WTC11 (cell line): ENCODE measurements at regions not wholly inside any gene's neighbourhood (a gene's known extent, or its start where the extent isn't known, plus 50 kb on each side); places are given as distances from the start of the nearest gene placed in this dataset.

Experiments
- ATAC-seq: fragments of 200-7000 bp; cut with Tn5 transposase; 2 replicates; pipeline ENCODE4 v1.10.0; 2021; ENCODE audit warnings: mild to moderate bottlenecking, moderate library complexity
- CTCF ChIA-PET: fragments of 300-600 bp; sonication (Branson Sonifier 250); formaldehyde crosslinking; loops from one replicate; lab custom pipeline; 2021; ENCODE audit warnings: antibody characterized with exemption; lab: Charles Lee
- POLR2A ChIA-PET: fragments of 350-600 bp; sonication (Branson Sonifier 250); formaldehyde crosslinking; loops from one replicate; lab custom pipeline; 2021; ENCODE audit warnings: antibody characterized with exemption; lab: Charles Lee
- DNase-seq: peaks from one replicate; pipeline ENCODE4 v3.0.0; 2021; ENCODE audit warnings: low spot score
- H3K27ac Mint-ChIP-seq: 2 replicates; pipeline ENCODE4 v1.8.0; 2021; ENCODE audit warnings: mixed read lengths
- H3K27me3 Mint-ChIP-seq: 2 replicates; pipeline ENCODE4 v1.8.0; 2021; ENCODE audit warnings: low read depth, mild to moderate bottlenecking, moderate library complexity, mixed read lengths
- H3K36me3 Mint-ChIP-seq: 2 replicates; pipeline ENCODE4 v1.8.0; 2021; ENCODE audit warnings: mixed read lengths
- H3K4me1 Mint-ChIP-seq: 2 replicates; pipeline ENCODE4 v1.8.0; 2022; ENCODE audit warnings: mixed read lengths
- H3K4me3 Mint-ChIP-seq: 2 replicates; pipeline ENCODE4 v1.8.0; 2021; ENCODE audit warnings: mild to moderate bottlenecking, moderate library complexity, mixed read lengths
- H3K9me3 Mint-ChIP-seq: 2 replicates; pipeline ENCODE4 v1.8.0; 2021; ENCODE audit warnings: mixed read lengths
- E2F1 ChIP-seq: sonication (generic); formaldehyde crosslinking; IDR thresholded peaks from 2 replicates; pipeline ENCODE4 v1.8.0; 2022; ENCODE audit warnings: mild to moderate bottlenecking, missing genetic modification reagents
- E2F5 ChIP-seq: sonication (generic); formaldehyde crosslinking; IDR thresholded peaks from 2 replicates; pipeline ENCODE4 v1.8.1; 2022; ENCODE audit warnings: mild to moderate bottlenecking, moderate library complexity, missing genetic modification reagents
- ELF4 ChIP-seq: sonication (generic); formaldehyde crosslinking; IDR thresholded peaks from 2 replicates; pipeline ENCODE4 v1.8.1; 2022; ENCODE audit warnings: low read depth, mild to moderate bottlenecking, moderate library complexity, missing genetic modification reagents
- ETV6 ChIP-seq: sonication (generic); formaldehyde crosslinking; IDR thresholded peaks from 2 replicates; pipeline ENCODE4 v1.8.1; 2022; ENCODE audit warnings: mild to moderate bottlenecking, missing genetic modification reagents
- FOXP4 ChIP-seq: sonication (generic); formaldehyde crosslinking; IDR thresholded peaks from 2 replicates; pipeline ENCODE4 v1.8.0; 2022; ENCODE audit warnings: mild to moderate bottlenecking, missing genetic modification reagents
- GRHL2 ChIP-seq: fragments of 250-450 bp; sonication (Bioruptor Pico); IDR thresholded peaks from 2 replicates; pipeline ENCODE4 v1.8.0; 2022; ENCODE audit warnings: mild to moderate bottlenecking, moderate library complexity; ENCODE audit not compliant: insufficient replicate concordance, severe bottlenecking
- HMGXB4 ChIP-seq: sonication (generic); formaldehyde crosslinking; IDR thresholded peaks from 2 replicates; pipeline ENCODE4 v1.8.1; 2023; ENCODE audit warnings: mild to moderate bottlenecking, moderate library complexity, missing genetic modification reagents
- IRF2 ChIP-seq: sonication (generic); formaldehyde crosslinking; IDR thresholded peaks from 2 replicates; pipeline ENCODE4 v1.8.0; 2022; ENCODE audit warnings: low read depth, missing genetic modification reagents, borderline replicate concordance
- JUN ChIP-seq: sonication (generic); formaldehyde crosslinking; IDR thresholded peaks from 2 replicates; pipeline ENCODE4 v1.8.0; 2023; ENCODE audit warnings: mild to moderate bottlenecking, missing genetic modification reagents
- SMAD4 ChIP-seq: sonication (generic); formaldehyde crosslinking; IDR thresholded peaks from 2 replicates; pipeline ENCODE4 v1.8.0; 2022; ENCODE audit warnings: mild to moderate bottlenecking, missing genetic modification reagents
- ZBTB43 ChIP-seq: sonication (generic); formaldehyde crosslinking; IDR thresholded peaks from 2 replicates; pipeline ENCODE4 v1.8.1; 2023; ENCODE audit warnings: mild to moderate bottlenecking, missing genetic modification reagents
- ZNF396 ChIP-seq: fragments of 250-450 bp; sonication (Bioruptor Pico); IDR thresholded peaks from 2 replicates; pipeline ENCODE4 v1.8.0; 2021; ENCODE audit warnings: mild to moderate bottlenecking, moderate library complexity, borderline replicate concordance

- no peaks in the 10 kb centered on the region for H3K36me3 Mint-ChIP-seq
- H3K4me1 Mint-ChIP-seq: no peaks in the 10 kb centered on the region
- DNase-seq (no peak), ATAC-seq (no peak)
- no peaks in the 10 kb centered on the region for H3K27me3 Mint-ChIP-seq
- H3K4me3 Mint-ChIP-seq: no peak overlapping the region
- no peak overlapping the region for H3K27ac Mint-ChIP-seq
- peaks cover 5% of the 10 kb centered on the region for H3K9me3 Mint-ChIP-seq
- ChIA-PET CTCF (no interaction called here), POLR2A (no interaction called here)
- no peak for TF ChIP-seq SMAD4 (CRISPR knock-in tag)
- TF ChIP-seq E2F5 (CRISPR knock-in tag): no peak
- TF ChIP-seq ZNF396: no peak
These were observed 145.4 kb upstream of the TWIST2 start for GRCh38 chr2:238702276-238703052.

GRCh38 chr2:238703053-238703415 lies 144.9 kb upstream of the TWIST2 start:
- POLR2A ChIA-PET: no interaction called here

GRCh38 chr2:238703436-238703835 lies 144.4 kb upstream of the TWIST2 start:
- DNase-seq: no peak

More at GRCh38 chr2:238703053-238703415, 144.9 kb upstream of the TWIST2 start:
- Mint-ChIP-seq H3K4me1 (no peaks in the 10 kb centered on the region), H3K36me3 (no peaks in the 10 kb centered on the region), H3K27me3 (no peaks in the 10 kb centered on the region), H3K9me3 (peaks cover 5% of the 10 kb centered on the region), H3K4me3 (no peak overlapping the region), H3K27ac (no peak overlapping the region)
- no peak for DNase-seq
- CTCF ChIA-PET: no interaction called here
- no peak for ATAC-seq
- no peak for TF ChIP-seq ETV6

More at GRCh38 chr2:238703436-238703835, 144.4 kb upstream of the TWIST2 start:
- Mint-ChIP-seq H3K36me3 (no peaks in the 10 kb centered on the region), H3K27ac (no peak overlapping the region), H3K27me3 (no peaks in the 10 kb centered on the region), H3K4me1 (no peaks in the 10 kb centered on the region), H3K9me3 (peaks cover 5% of the 10 kb centered on the region), H3K4me3 (no peak overlapping the region)
- POLR2A ChIA-PET: no interaction called here
- TF ChIP-seq HMGXB4 (CRISPR knock-in tag) (no peak), IRF2 (no peak), ELF4 (CRISPR knock-in tag) (no peak), ZNF396 (no peak), GRHL2 (CRISPR knock-in tag) (no peak), JUN (CRISPR knock-in tag) (no peak), FOXP4 (CRISPR knock-in tag) (no peak), E2F1 (CRISPR knock-in tag) (no peak), ZBTB43 (CRISPR knock-in tag) (no peak)
- ATAC-seq: no peak
- CTCF ChIA-PET: no interaction called here
